ENCODE measurements at regions not wholly inside any gene's neighbourhood (a gene's known extent, or its start where the extent isn't known, plus 50 kb on each side); places are given as distances from the start of the nearest gene placed in this dataset.

- TF ChIP-seq ZNF317 (CRISPR knock-in tag; IDR thresholded peaks at IDR 0.05; ENCODE audit: borderline replicate concordance, low read depth) (no peak), FOXP4 (CRISPR knock-in tag; IDR thresholded peaks at IDR 0.05) (no peak), AR (CRISPR knock-in tag; IDR thresholded peaks at IDR 0.05) (no peak), NR1H2 (CRISPR knock-in tag; IDR thresholded peaks at IDR 0.05) (no peak), CREB1 (CRISPR knock-in tag; IDR thresholded peaks at IDR 0.05) (no peak), SP1 (CRISPR knock-in tag; conservative IDR thresholded peaks at IDR 0.05) (no peak), ERG (CRISPR knock-in tag; IDR thresholded peaks at IDR 0.05) (no peak), ZNF138 (CRISPR knock-in tag; conservative IDR thresholded peaks at IDR 0.05) (no peak)
Observed at GRCh38 chr13:58921129-58921528, 1242.6 kb downstream of the DIAPH3 start (continued).

GRCh38 chr13:58926858-58927257 lies 1236.9 kb downstream of the DIAPH3 start:
- peaks cover 19% of the 10 kb centered on the region for H3K4me1 Mint-ChIP-seq
- ChIA-PET CTCF (no interaction called here), POLR2A (no interaction called here)
- ATAC-seq (no peak), DNase-seq (ENCODE audit: low spot score) (no peak)
- no peak overlapping the region for H3K4me3 Mint-ChIP-seq
- H3K9me3 Mint-ChIP-seq: peaks cover 9% of the 10 kb centered on the region
- TF ChIP-seq NR2C2 (CRISPR knock-in tag; IDR thresholded peaks at IDR 0.05) (no peak), ATF2 (CRISPR knock-in tag; IDR thresholded peaks at IDR 0.05; ENCODE audit: borderline replicate concordance, low read depth) (no peak), SP1 (CRISPR knock-in tag; conservative IDR thresholded peaks at IDR 0.05) (no peak)
- H3K36me3 Mint-ChIP-seq: no peaks in the 10 kb centered on the region
- H3K27me3 Mint-ChIP-seq (ENCODE audit: low read depth): no peaks in the 10 kb centered on the region
- no peak overlapping the region for H3K27ac Mint-ChIP-seq

GRCh38 chr13:58933475-58933874 lies 1230.3 kb downstream of the DIAPH3 start:
- CTCF ChIA-PET: interaction anchor here (1.0 kb wide), 1 partner anchor 1301 kb away, joined by 3 read pairs; no protein-coding TSS in a partner anchor

GRCh38 chr13:58935689-58936088 lies 1228.0 kb downstream of the DIAPH3 start:
- H3K27ac Mint-ChIP-seq: no peak overlapping the region
- H3K36me3 Mint-ChIP-seq: peaks cover 5% of the 10 kb centered on the region
- peaks cover 33% of the 10 kb centered on the region for H3K4me1 Mint-ChIP-seq
- ATAC-seq (no peak), DNase-seq (ENCODE audit: low spot score) (no peak)
- ChIA-PET POLR2A (no interaction called here), CTCF (no interaction called here)
- H3K27me3 Mint-ChIP-seq (ENCODE audit: low read depth): no peaks in the 10 kb centered on the region
- no peak overlapping the region for H3K4me3 Mint-ChIP-seq
- H3K9me3 Mint-ChIP-seq: peaks cover 14% of the 10 kb centered on the region
- TF ChIP-seq ZNF512 (CRISPR knock-in tag; IDR thresholded peaks at IDR 0.05; ENCODE audit: borderline replicate concordance) (no peak), ATF6 (CRISPR knock-in tag; IDR thresholded peaks at IDR 0.05) (no peak), SMAD4 (CRISPR knock-in tag; IDR thresholded peaks at IDR 0.05) (no peak), NR3C1 (CRISPR knock-in tag; conservative IDR thresholded peaks at IDR 0.05; ENCODE audit: low read depth) (no peak), NFATC4 (CRISPR knock-in tag; IDR thresholded peaks at IDR 0.05) (no peak), CREB1 (CRISPR knock-in tag; IDR thresholded peaks at IDR 0.05) (no peak)

More at GRCh38 chr13:58933475-58933874, 1230.3 kb downstream of the DIAPH3 start:
- Mint-ChIP-seq H3K4me1 (peaks cover 47% of the 10 kb centered on the region), H3K9me3 (peaks cover 14% of the 10 kb centered on the region), H3K27ac (no peak overlapping the region), H3K27me3 (ENCODE audit: low read depth) (no peaks in the 10 kb centered on the region), H3K36me3 (peaks cover 5% of the 10 kb centered on the region), H3K4me3 (no peak overlapping the region)
- DNase-seq (ENCODE audit: low spot score) (no peak), ATAC-seq (peak; percentile 77)
- POLR2A ChIA-PET: no interaction called here
- TF ChIP-seq NR3C1 (CRISPR knock-in tag; conservative IDR thresholded peaks at IDR 0.05; ENCODE audit: low read depth): no peak
- no peak for TF ChIP-seq JUN (CRISPR knock-in tag; IDR thresholded peaks at IDR 0.05)
- TF ChIP-seq ZNF121 (CRISPR knock-in tag; IDR thresholded peaks at IDR 0.05): no peak
- TF ChIP-seq EMX1 (CRISPR knock-in tag; IDR thresholded peaks at IDR 0.05): no peak
- TF ChIP-seq NFYB (CRISPR knock-in tag; conservative IDR thresholded peaks at IDR 0.05; ENCODE audit: low read depth): no peak

All from WTC11 (cell line).